IMR-90 (cell line): ENCODE measurements at regions not wholly inside any gene's neighbourhood (a gene's known extent, or its start where the extent isn't known, plus 50 kb on each side); places are given as distances from the start of the nearest gene placed in this dataset.

Experiments
- CTCF ChIP-seq: conservative IDR thresholded peaks from 2 replicates; pipeline ENCODE4 v1.5.1; 2012; ENCODE audit warnings: mild to moderate bottlenecking, low read depth, low read length, improper control_type of control experiment
- FOS ChIP-seq: fragments of 150-350 bp; IDR thresholded peaks from 2 replicates; pipeline ENCODE4 v1.6.1; 2016; ENCODE audit warnings: low read depth, low read length

DNA sequence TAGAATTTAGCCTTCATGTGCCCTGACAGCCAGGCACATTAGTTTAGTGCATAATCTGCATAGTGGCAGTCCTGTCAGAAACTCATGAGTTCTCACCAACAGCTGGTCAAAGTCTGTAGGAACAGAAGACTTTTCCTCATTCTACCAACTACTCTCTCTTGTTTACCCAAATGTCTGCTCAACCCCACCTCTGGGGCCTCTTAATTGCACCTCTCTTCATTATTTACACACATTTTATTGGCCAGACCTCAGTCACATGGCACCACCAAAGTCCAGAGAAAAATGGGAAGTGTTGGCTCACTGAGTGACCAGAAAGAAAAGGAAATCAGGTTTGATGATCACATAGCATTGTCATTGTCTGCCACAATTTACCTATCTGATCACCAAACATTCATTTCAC lies 114.6 kb upstream of the PLXNC1 start:
- TF ChIP-seq FOS (no peak), CTCF (no peak)
